ENCODE measurements at regions not wholly inside any gene's neighbourhood (a gene's known extent, or its start where the extent isn't known, plus 50 kb on each side); places are given as distances from the start of the nearest gene placed in this dataset.

DNA sequence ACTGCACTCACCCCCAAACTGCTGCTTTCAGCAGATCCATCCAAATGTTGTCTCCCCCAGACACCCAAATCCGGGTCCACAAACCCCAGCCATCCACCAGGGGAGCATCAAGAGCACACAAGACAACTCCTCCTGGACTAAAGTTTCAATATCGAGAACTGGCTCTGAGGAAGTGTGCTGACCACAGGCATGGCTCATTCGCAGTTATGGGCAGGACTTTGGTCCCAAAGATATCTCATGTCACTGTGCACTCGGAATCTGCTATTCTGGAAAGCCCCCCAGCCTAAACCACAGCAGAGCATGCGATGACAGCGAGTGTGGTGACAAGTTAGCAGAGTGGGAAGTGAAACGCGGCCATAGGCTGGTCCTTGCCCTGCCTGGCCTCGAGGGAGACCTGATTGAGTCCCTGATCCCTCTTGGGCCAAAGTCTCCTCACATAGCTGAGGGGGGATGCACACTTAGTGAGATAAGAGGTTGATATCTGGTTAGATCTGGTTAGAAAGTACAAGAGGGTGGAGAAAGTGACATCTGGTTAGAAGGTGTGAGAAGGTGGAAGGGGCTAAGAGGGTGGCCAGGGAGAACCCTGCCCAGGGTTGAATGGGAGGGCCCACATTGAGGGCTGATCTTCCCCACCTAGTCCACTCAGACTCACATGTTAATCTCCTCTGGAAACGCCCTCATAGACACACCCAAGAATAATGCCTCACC lies 149.7 kb downstream of the MRPL14 start (continued):
- TF ChIP-seq EGR1 (IDR thresholded peaks at IDR 0.05; ENCODE audit: borderline replicate concordance in 1 of 2, low read depth in 2 of 2, low read length in 2 of 2) (no peak), STAT3 (IDR thresholded peaks at IDR 0.05; ENCODE audit: low read depth, low read length) (no peak), RAD51 (IDR thresholded peaks at IDR 0.05) (peak; percentile 28; the same call in 1 of the 2 replicates), SRF (IDR thresholded peaks at IDR 0.05; ENCODE audit: low read depth in 2 of 2, low read length in 2 of 2) (no peak), IKZF1 (conservative IDR thresholded peaks at IDR 0.05) (peak; percentile 98), FOS (IDR thresholded peaks at IDR 0.05; ENCODE audit: borderline replicate concordance, extremely low read depth, insufficient read length) (no peak), ETV6 (conservative IDR thresholded peaks at IDR 0.05 in 1 of 2, IDR thresholded peaks at IDR 0.05 in 1 of 2; ENCODE audit: borderline replicate concordance in 1 of 2, low read depth in 1 of 2) (no peak), CBFB (IDR thresholded peaks at IDR 0.05; ENCODE audit: low read depth) (peak; percentile 87), MTA2 (IDR thresholded peaks at IDR 0.05; ENCODE audit: low read depth) (peak; percentile 93), MYC (IDR thresholded peaks at IDR 0.05; ENCODE audit: insufficient read depth, insufficient read length, insufficient replicate concordance, low read length, severe bottlenecking) (no peak), JUNB (IDR thresholded peaks at IDR 0.05) (no peak; the same call in 1 of the 2 replicates), HCFC1 (IDR thresholded peaks at IDR 0.05; ENCODE audit: low read length) (no peak), SP1 (IDR thresholded peaks at IDR 0.05; ENCODE audit: low read depth, low read length) (peak; percentile 38), MEF2A (IDR thresholded peaks at IDR 0.05; ENCODE audit: insufficient read depth, low read depth, low read length) (0 out of 2 replicates have a peak, but pooled peaks have one; percentile 22), NR2C2 (IDR thresholded peaks at IDR 0.05; ENCODE audit: borderline replicate concordance, control insufficient read depth, insufficient read length, low read depth) (no peak), CBX3 (IDR thresholded peaks at IDR 0.05; ENCODE audit: borderline replicate concordance, low read depth) (no peak), KAT2A (conservative IDR thresholded peaks at IDR 0.05; ENCODE audit: control insufficient read depth, low read depth, low read length) (no peak), ZSCAN29 (IDR thresholded peaks at IDR 0.05) (no peak; the same call in 1 of the 2 replicates)
- TF ChIP-seq, protein P1, sequence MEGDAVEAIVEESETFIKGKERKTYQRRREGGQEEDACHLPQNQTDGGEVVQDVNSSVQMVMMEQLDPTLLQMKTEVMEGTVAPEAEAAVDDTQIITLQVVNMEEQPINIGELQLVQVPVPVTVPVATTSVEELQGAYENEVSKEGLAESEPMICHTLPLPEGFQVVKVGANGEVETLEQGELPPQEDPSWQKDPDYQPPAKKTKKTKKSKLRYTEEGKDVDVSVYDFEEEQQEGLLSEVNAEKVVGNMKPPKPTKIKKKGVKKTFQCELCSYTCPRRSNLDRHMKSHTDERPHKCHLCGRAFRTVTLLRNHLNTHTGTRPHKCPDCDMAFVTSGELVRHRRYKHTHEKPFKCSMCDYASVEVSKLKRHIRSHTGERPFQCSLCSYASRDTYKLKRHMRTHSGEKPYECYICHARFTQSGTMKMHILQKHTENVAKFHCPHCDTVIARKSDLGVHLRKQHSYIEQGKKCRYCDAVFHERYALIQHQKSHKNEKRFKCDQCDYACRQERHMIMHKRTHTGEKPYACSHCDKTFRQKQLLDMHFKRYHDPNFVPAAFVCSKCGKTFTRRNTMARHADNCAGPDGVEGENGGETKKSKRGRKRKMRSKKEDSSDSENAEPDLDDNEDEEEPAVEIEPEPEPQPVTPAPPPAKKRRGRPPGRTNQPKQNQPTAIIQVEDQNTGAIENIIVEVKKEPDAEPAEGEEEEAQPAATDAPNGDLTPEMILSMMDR (IDR thresholded peaks at IDR 0.05 in 2 of 3, conservative IDR thresholded peaks at IDR 0.05 in 1 of 3; ENCODE audit: control insufficient read depth in 2 of 3, extremely low read depth in 1 of 3, insufficient read depth in 1 of 3, low read depth in 3 of 3, low read length in 3 of 3): peak; percentile 26 to 50 (median 50); a peak in 5 of 6 replicates
- TF ChIP-seq, protein P2, sequence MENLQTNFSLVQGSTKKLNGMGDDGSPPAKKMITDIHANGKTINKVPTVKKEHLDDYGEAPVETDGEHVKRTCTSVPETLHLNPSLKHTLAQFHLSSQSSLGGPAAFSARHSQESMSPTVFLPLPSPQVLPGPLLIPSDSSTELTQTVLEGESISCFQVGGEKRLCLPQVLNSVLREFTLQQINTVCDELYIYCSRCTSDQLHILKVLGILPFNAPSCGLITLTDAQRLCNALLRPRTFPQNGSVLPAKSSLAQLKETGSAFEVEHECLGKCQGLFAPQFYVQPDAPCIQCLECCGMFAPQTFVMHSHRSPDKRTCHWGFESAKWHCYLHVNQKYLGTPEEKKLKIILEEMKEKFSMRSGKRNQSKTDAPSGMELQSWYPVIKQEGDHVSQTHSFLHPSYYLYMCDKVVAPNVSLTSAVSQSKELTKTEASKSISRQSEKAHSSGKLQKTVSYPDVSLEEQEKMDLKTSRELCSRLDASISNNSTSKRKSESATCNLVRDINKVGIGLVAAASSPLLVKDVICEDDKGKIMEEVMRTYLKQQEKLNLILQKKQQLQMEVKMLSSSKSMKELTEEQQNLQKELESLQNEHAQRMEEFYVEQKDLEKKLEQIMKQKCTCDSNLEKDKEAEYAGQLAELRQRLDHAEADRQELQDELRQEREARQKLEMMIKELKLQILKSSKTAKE (IDR thresholded peaks at IDR 0.05; ENCODE audit: low read depth, poor library complexity, severe bottlenecking): peak; percentile 78
- TF ChIP-seq, protein P3, sequence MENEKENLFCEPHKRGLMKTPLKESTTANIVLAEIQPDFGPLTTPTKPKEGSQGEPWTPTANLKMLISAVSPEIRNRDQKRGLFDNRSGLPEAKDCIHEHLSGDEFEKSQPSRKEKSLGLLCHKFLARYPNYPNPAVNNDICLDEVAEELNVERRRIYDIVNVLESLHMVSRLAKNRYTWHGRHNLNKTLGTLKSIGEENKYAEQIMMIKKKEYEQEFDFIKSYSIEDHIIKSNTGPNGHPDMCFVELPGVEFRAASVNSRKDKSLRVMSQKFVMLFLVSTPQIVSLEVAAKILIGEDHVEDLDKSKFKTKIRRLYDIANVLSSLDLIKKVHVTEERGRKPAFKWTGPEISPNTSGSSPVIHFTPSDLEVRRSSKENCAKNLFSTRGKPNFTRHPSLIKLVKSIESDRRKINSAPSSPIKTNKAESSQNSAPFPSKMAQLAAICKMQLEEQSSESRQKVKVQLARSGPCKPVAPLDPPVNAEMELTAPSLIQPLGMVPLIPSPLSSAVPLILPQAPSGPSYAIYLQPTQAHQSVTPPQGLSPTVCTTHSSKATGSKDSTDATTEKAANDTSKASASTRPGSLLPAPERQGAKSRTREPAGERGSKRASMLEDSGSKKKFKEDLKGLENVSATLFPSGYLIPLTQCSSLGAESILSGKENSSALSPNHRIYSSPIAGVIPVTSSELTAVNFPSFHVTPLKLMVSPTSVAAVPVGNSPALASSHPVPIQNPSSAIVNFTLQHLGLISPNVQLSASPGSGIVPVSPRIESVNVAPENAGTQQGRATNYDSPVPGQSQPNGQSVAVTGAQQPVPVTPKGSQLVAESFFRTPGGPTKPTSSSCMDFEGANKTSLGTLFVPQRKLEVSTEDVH (IDR thresholded peaks at IDR 0.05; ENCODE audit: low read depth, partially characterized antibody): peak; percentile 57
